Esophagus muscularis mucosa (tissue), 4 donors: ENCODE measurements at regions not wholly inside any gene's neighbourhood (a gene's known extent, or its start where the extent isn't known, plus 50 kb on each side); places are given as distances from the start of the nearest gene placed in this dataset.

Source experiments
- DNase-seq: peaks from one replicate; pipeline ENCODE4 v3.0.0-alpha.2; 2017; ENCODE audit errors: extremely low spot score
- H3K27ac ChIP-seq, 4 donors: fragments of 200-600 bp; sonication (generic); replicated peaks in 1 of 4; 1 replicate in 3 of 4; 2 replicates in 1 of 4; pipeline ENCODE4 v1.5.1; 2016 to 2019; ENCODE audit warnings: mild to moderate bottlenecking in 1 of 4
- H3K27me3 ChIP-seq, 4 donors: fragments of 200-600 bp; sonication (generic); one replicate each; pipeline versions ENCODE4 v1.5.1 to v1.6.0; 2016 to 2019
- H3K36me3 ChIP-seq, 4 donors: fragments of 200-600 bp; sonication (generic); one replicate each; pipeline ENCODE4 v1.5.1; 2016 to 2019
- H3K4me1 ChIP-seq, 4 donors: fragments of 200-600 bp; sonication (generic); one replicate each; pipeline ENCODE4 v1.5.1; 2016 to 2019
- H3K4me3 ChIP-seq, 4 donors: fragments of 200-600 bp; sonication (generic); 1 replicate in 2 of 4; 2 replicates in 2 of 4; pipeline ENCODE4 v1.5.1; 2016 to 2019; ENCODE audit warnings: mild to moderate bottlenecking in 4 of 4, moderate library complexity in 1 of 4
- H3K9me3 ChIP-seq, 4 donors: fragments of 200-600 bp; sonication (generic); 1 replicate in 3 of 4; 2 replicates in 1 of 4; pipeline ENCODE4 v1.5.1; 2016 to 2019
- CTCF ChIP-seq, 3 experiments: fragments of 200-600 bp in 2 of 3; fragments of 450-650 bp in 1 of 3; sonication (generic) in 2 of 3; IDR thresholded peaks; one replicate each; pipeline ENCODE4 v1.5.1; 2017 to 2019; ENCODE audit warnings: antibody characterized with exemption in 3 of 3, mild to moderate bottlenecking in 2 of 3, moderate library complexity in 1 of 3
- EP300 ChIP-seq: sonication (generic); formaldehyde crosslinking; IDR thresholded peaks from one replicate; pipeline ENCODE4 v1.6.1; 2017; ENCODE audit warnings: antibody characterized with exemption
- POLR2A ChIP-seq: fragments of 450-650 bp; IDR thresholded peaks from one replicate; pipeline ENCODE4 v1.6.1; 2017; ENCODE audit warnings: antibody characterized with exemption, moderate library complexity, mild to moderate bottlenecking, low read depth
- POLR2AphosphoS5 ChIP-seq, 2 donors: sonication (generic); formaldehyde crosslinking; IDR thresholded peaks; one replicate each; pipeline ENCODE4 v1.6.1; 2017; ENCODE audit warnings: antibody characterized with exemption in 2 of 2
- WGBS: methylation state at CpG from one replicate; pipeline ENCODE4 v1.1.5; 2018; 5-methylcytosine and 5-hydroxymethylcytosine counted together
- intact Hi-C: fragments of 100-400 bp; cut with DNase I; formaldehyde crosslinking; loops from one replicate; pipeline ENCODE4 v1.15.1; 2023

- no peaks in the 10 kb centered on the region for H3K27me3 ChIP-seq
- H3K36me3 ChIP-seq = no peaks in the 10 kb centered on the region
- 15% methylated on average over 1 of the region's 1 CpG for WGBS
- H3K4me3 ChIP-seq = no peak overlapping the region
- H3K9me3 ChIP-seq = peaks cover 0 to 10% (median 0%) of the 10 kb centered on the region in 4 donors
- H3K4me1 ChIP-seq = peaks cover 0 to 15% (median 10%) of the 10 kb centered on the region in 4 donors
- no peak for TF ChIP-seq POLR2A
- no peak for TF ChIP-seq POLR2AphosphoS5 (IDR thresholded peaks at IDR 0.05)
- no peak for TF ChIP-seq EP300
- TF ChIP-seq CTCF (IDR thresholded peaks at IDR 0.05) = no peak
- no peak for DNase-seq
- no peak overlapping the region for H3K27ac ChIP-seq
- intact Hi-C loops = no loop called here
These were observed 173.3 kb upstream of the NT5C1B start for GRCh38 chr2:18762667-18763066.

- intact Hi-C loops = loop anchor here (5.0 kb wide), 1 partner anchor 1108 kb away; no protein-coding TSS in a partner anchor
- no peaks in the 10 kb centered on the region for H3K36me3 ChIP-seq
- no peaks in the 10 kb centered on the region for H3K27me3 ChIP-seq
- H3K4me3 ChIP-seq = no peak overlapping the region
- no peak overlapping the region for H3K27ac ChIP-seq
- TF ChIP-seq CTCF (IDR thresholded peaks at IDR 0.05) = no peak
- no peak for TF ChIP-seq EP300
- no peak for TF ChIP-seq POLR2A
- no peak for TF ChIP-seq POLR2AphosphoS5 (IDR thresholded peaks at IDR 0.05)
- peaks cover 0 to 32% (median 24%) of the 10 kb centered on the region in 4 donors for H3K4me1 ChIP-seq
- H3K9me3 ChIP-seq = peaks cover 0 to under 1% (median 0%) of the 10 kb centered on the region in 4 donors
- 100% methylated on average over 1 of the region's 1 CpG for WGBS
- no peak for DNase-seq
These were observed 164.9 kb upstream of the NT5C1B start for GRCh38 chr2:18754286-18754685.

DNA sequence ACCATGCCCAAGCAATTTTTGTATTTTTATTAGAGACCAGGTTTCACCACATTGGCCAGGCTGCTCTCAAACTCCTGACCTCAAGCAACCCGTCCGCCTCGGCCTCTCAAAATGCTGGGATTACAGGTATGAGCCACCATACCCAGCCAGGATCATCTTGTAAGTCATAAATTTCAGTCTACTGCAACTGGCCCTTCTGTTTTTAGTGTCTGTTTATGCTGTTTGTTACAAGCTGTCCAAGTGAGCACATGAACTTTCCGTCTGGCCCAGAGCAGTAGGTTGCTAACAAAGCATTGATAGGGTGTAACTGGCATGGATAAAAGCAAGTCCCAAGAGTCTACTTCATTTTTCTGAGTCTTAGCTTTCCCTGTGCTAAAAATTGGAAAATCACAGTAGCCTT, 164.4 kb upstream of the NT5C1B start:
- Histone ChIP-seq H3K4me3 (no peak overlapping the region), H3K27me3 (no peaks in the 10 kb centered on the region), H3K36me3 (no peaks in the 10 kb centered on the region), H3K4me1 (peaks cover 0 to 32% (median 24%) of the 10 kb centered on the region in 4 donors), H3K9me3 (no peaks in the 10 kb centered on the region), H3K27ac (no peak overlapping the region)
- TF ChIP-seq POLR2A (no peak), EP300 (no peak), POLR2AphosphoS5 (IDR thresholded peaks at IDR 0.05) (no peak), CTCF (IDR thresholded peaks at IDR 0.05) (no peak)
- 90% methylated on average over 4 of the region's 4 CpGs for WGBS
- intact Hi-C loops = loop anchor here (5.0 kb wide), 1 partner anchor 1109 kb away; no protein-coding TSS in a partner anchor
- no peak for DNase-seq

DNA sequence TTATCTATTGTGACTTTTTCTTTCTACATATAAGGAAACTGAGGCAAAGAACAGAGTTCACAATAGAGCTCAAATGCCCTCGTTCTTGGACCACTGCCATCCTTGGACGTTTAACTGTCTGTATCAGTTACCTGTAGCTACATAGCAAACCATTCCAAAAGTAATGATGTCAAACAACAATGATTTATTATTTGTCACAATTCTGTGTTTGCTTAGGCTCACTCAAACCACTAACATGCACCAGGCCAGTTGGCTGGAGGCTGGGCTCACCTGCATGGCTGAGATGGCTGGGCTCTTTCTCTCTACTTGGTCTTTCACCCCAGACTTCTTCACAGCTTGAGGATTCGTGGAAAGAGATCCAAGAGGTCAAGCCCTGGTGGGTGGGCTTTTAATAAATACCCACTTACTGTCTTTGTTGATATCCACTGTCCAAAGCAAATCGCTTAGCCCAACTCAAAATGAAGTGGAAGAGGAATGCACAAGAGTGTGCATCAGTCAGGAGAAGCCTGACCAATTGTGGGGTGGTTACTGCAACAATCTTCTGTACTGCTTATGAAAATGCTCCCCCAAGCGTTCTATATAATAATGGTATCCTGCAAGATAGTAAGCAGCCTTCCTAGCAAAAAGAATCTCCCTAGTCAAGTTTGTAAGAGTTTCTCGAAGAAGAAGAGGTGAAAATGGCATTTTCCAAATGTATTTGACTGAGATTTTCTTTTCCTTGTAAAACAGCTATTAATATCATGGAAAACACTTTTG, 163.5 kb upstream of the NT5C1B start:
- Histone ChIP-seq H3K4me3 (no peak overlapping the region), H3K4me1 (peaks cover 0 to 32% (median 24%) of the 10 kb centered on the region in 4 donors), H3K27ac (peak overlapping the region in 1 of 4 donors; percentile 4), H3K9me3 (no peaks in the 10 kb centered on the region), H3K36me3 (no peaks in the 10 kb centered on the region), H3K27me3 (no peaks in the 10 kb centered on the region)
- WGBS = 78% methylated on average over 6 of the region's 6 CpGs
- TF ChIP-seq POLR2A (no peak), EP300 (no peak), CTCF (IDR thresholded peaks at IDR 0.05) (no peak), POLR2AphosphoS5 (IDR thresholded peaks at IDR 0.05) (no peak)
- DNase-seq = no peak
- intact Hi-C loops = loop anchor here (5.0 kb wide), 1 partner anchor 1109 kb away; no protein-coding TSS in a partner anchor
